Endothelial cell of umbilical vein (primary cell): ENCODE measurements at regions not wholly inside any gene's neighbourhood (a gene's known extent, or its start where the extent isn't known, plus 50 kb on each side); places are given as distances from the start of the nearest gene placed in this dataset.

Source experiments
- BruUV-seq: library from RNA; stranded (reverse); fragments of 400-500 nt; replicated peaks from 2 replicates; lab custom pipeline; 2021; lab: Mats Ljungman, UMichigan
- CTCF ChIA-PET: fragments of 300-600, 350-600 bp; sonication (Branson Sonifier 250); formaldehyde crosslinking; loops from one replicate; lab custom pipeline; 2021; ENCODE audit warnings: antibody characterized with exemption, inconsistent platforms; lab: Charles Lee
- POLR2A ChIA-PET: fragments of 300-600, 350-600 bp; sonication (Branson Sonifier 250); formaldehyde crosslinking; loops from one replicate; lab custom pipeline; 2021; ENCODE audit warnings: antibody characterized with exemption, inconsistent platforms; lab: Charles Lee
- DNase-seq: peaks from one replicate; pipeline ENCODE4 v3.0.0-alpha.2; 2011; ENCODE audit warnings: low read depth, low spot score
- FAIRE-seq: peaks from 2 replicates; lab custom pipeline; 2011; peaks lifted over from hg19 to GRCh38; lab: Jason Lieb, UNC
- H2AFZ ChIP-seq: 2 replicates; pipeline ENCODE4 v1.6.0; 2012; ENCODE audit warnings: low read depth, low read length, control low read depth, inconsistent platforms
- H3K27ac ChIP-seq: 2 replicates; pipeline ENCODE4 v1.5.1; 2011; ENCODE audit warnings: low read depth, mild to moderate bottlenecking, control low read depth, low read length, moderate library complexity; ENCODE audit not compliant: insufficient read depth
- H3K27me3 ChIP-seq, 2 experiments: 2 replicates each; pipeline versions ENCODE4 v1.6.0 to v1.6.1; 2011; ENCODE audit warnings: low read length in 2 of 2, mixed read lengths in 1 of 2; ENCODE audit not compliant: control insufficient read depth in 2 of 2, insufficient read depth in 2 of 2
- H3K36me3 ChIP-seq, 2 experiments: 2 replicates in 1 of 2; 3 replicates in 1 of 2; pipeline ENCODE4 v1.5.1; 2011; ENCODE audit warnings: low read length in 2 of 2, mild to moderate bottlenecking in 1 of 2, moderate library complexity in 1 of 2; ENCODE audit not compliant: control insufficient read depth in 2 of 2, insufficient read depth in 2 of 2; ENCODE audit errors: extremely low read depth in 1 of 2
- H3K4me1 ChIP-seq: 3 replicates; pipeline ENCODE4 v1.5.1; 2011; ENCODE audit warnings: mild to moderate bottlenecking, low read length; ENCODE audit not compliant: control insufficient read depth, insufficient read depth; ENCODE audit errors: extremely low read depth
- H3K4me2 ChIP-seq: 2 replicates; pipeline ENCODE4 v1.6.1; 2011; ENCODE audit warnings: low read length, control low read depth, mixed read lengths; ENCODE audit not compliant: insufficient read depth
- H3K4me3 ChIP-seq, 3 experiments: fragments of 200-600 bp in 1 of 3; sonication (generic), shearing (Covaris generic) in 1 of 3; replicated peaks in 1 of 3; 2 replicates each; pipeline ENCODE4 v1.5.1; 2011 to 2016; ENCODE audit warnings: control low read depth in 3 of 3, low read length in 3 of 3, mild to moderate bottlenecking in 2 of 3, inconsistent platforms in 1 of 3, low read depth in 1 of 3, moderate library complexity in 1 of 3; ENCODE audit not compliant: insufficient read depth in 1 of 3
- H3K79me2 ChIP-seq: 2 replicates; pipeline ENCODE4 v1.6.0; 2012; ENCODE audit warnings: low read length, inconsistent platforms; ENCODE audit not compliant: control insufficient read depth, insufficient read depth
- H3K9ac ChIP-seq: replicated peaks from 2 replicates; pipeline ENCODE3; 2011; ENCODE audit warnings: low read length, control low read depth; ENCODE audit not compliant: insufficient read depth; ENCODE audit errors: extremely low read depth
- H3K9me1 ChIP-seq: replicated peaks from 3 replicates; pipeline ENCODE4 v1.6.0; 2011; ENCODE audit warnings: mild to moderate bottlenecking, low read length; ENCODE audit not compliant: control insufficient read depth, insufficient read depth; ENCODE audit errors: extremely low read depth
- H3K9me3 ChIP-seq: replicated peaks from 2 replicates; pipeline ENCODE4 v1.5.1; 2012; ENCODE audit warnings: low read length, inconsistent platforms; ENCODE audit not compliant: control insufficient read depth, insufficient read depth
- H4K20me1 ChIP-seq: replicated peaks from 2 replicates; pipeline ENCODE3; 2011; ENCODE audit warnings: mild to moderate bottlenecking, low read length; ENCODE audit not compliant: control insufficient read depth, insufficient read depth; ENCODE audit errors: extremely low read depth
- EZH2 ChIP-seq: IDR thresholded peaks from 2 replicates; pipeline ENCODE4 v1.6.1; 2012; ENCODE audit warnings: borderline replicate concordance, low read depth, mild to moderate bottlenecking, moderate library complexity, low read length, inconsistent platforms; ENCODE audit not compliant: severe bottlenecking
- FOS ChIP-seq: IDR thresholded peaks from 2 replicates; pipeline ENCODE4 v1.6.1; 2011; ENCODE audit warnings: mild to moderate bottlenecking, low read length, moderate library complexity, borderline replicate concordance; ENCODE audit not compliant: insufficient read depth
- GATA2 ChIP-seq: IDR thresholded peaks from 2 replicates; pipeline ENCODE4 v1.7.0; 2011; ENCODE audit warnings: low read depth, mild to moderate bottlenecking, moderate library complexity, mixed read lengths, low read length; ENCODE audit not compliant: insufficient read length, insufficient read depth
- JUN ChIP-seq: IDR thresholded peaks from 2 replicates; pipeline ENCODE4 v1.6.1; 2011; ENCODE audit warnings: borderline replicate concordance, low read depth; ENCODE audit not compliant: insufficient read length, insufficient read depth
- MYC ChIP-seq: IDR thresholded peaks from one replicate; pipeline ENCODE4 v1.6.1; 2011; ENCODE audit warnings: mild to moderate bottlenecking, low read depth, low read length
- POLR2A ChIP-seq: IDR thresholded peaks from 2 replicates; pipeline ENCODE4 v1.6.1; 2012; ENCODE audit warnings: low read depth, mild to moderate bottlenecking, control low read depth, low read length
- POLR2AphosphoS5 ChIP-seq: IDR thresholded peaks from 2 replicates; pipeline ENCODE4 v1.6.1; 2012; ENCODE audit warnings: low read depth, mild to moderate bottlenecking, control low read depth, low read length, moderate library complexity; ENCODE audit not compliant: insufficient read depth
- dilution Hi-C: fragments of 300-500 bp; cut with MboI; formaldehyde crosslinking; loops from one replicate; pipeline ENCODE4 v1.15.0; 2019; ENCODE audit warnings: low sequenced_read_pairs; ENCODE audit not compliant: extremely low pct_ligation_motif_present
- intact Hi-C: fragments of 100-400 bp; cut with micrococcal nuclease; formaldehyde crosslinking; loops from one replicate; pipeline ENCODE4 v1.10.0; 2022
- TF ChIP-seq, protein P1 (sequence below): IDR thresholded peaks from 2 replicates; pipeline ENCODE4 v1.6.1; 2011; ENCODE audit not compliant: insufficient read depth, insufficient read length
- TF ChIP-seq, protein P2 (sequence below), 2 donors: IDR thresholded peaks; 1 replicate in 1 of 2; 2 replicates in 1 of 2; pipeline ENCODE4 v1.5.1; 2011; ENCODE audit warnings: low read length in 2 of 2, mild to moderate bottlenecking in 2 of 2, moderate library complexity in 2 of 2, control low read depth in 1 of 2, inconsistent platforms in 1 of 2, low read depth in 1 of 2; ENCODE audit not compliant: insufficient read depth in 1 of 2; ENCODE audit errors: extremely low read depth in 1 of 2

DNA sequence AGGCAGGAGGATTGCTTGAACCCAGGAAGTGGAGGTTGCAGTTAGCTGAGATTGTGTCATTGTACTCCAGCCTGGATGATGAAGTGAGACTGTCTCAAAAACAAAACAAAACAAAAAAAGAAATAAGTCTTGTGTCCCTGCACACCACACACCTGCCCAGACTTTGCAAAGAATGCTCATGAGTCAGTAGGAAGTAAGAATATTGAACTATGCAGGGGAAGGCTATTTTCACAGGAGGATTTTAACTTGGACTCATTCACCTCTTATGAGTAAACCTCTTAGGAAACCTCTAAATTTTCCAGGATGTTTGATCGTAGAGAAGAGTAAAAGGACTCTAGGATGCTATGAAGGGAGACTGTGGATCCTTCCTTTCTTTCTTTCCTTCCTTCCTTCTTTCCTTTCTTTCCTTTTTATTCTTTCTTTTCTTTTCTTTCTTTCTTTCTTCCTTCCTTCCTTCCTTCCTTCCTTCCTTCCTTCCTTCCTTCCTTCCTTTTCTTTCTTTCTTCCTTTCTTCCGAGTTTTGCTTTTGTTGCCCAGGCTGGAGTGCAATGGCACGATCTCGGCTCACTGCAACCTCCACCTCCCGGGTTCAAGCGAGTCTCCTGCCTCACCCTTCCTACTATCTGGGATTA is 96.7 kb upstream of the CLINT1 start:
- TF ChIP-seq GATA2: no peak
- no peak for TF ChIP-seq EZH2
- TF ChIP-seq, protein P1, sequence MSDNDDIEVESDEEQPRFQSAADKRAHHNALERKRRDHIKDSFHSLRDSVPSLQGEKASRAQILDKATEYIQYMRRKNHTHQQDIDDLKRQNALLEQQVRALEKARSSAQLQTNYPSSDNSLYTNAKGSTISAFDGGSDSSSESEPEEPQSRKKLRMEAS: no peak
- TF ChIP-seq FOS: no peak
- no peak for TF ChIP-seq MYC
- TF ChIP-seq, protein P2, sequence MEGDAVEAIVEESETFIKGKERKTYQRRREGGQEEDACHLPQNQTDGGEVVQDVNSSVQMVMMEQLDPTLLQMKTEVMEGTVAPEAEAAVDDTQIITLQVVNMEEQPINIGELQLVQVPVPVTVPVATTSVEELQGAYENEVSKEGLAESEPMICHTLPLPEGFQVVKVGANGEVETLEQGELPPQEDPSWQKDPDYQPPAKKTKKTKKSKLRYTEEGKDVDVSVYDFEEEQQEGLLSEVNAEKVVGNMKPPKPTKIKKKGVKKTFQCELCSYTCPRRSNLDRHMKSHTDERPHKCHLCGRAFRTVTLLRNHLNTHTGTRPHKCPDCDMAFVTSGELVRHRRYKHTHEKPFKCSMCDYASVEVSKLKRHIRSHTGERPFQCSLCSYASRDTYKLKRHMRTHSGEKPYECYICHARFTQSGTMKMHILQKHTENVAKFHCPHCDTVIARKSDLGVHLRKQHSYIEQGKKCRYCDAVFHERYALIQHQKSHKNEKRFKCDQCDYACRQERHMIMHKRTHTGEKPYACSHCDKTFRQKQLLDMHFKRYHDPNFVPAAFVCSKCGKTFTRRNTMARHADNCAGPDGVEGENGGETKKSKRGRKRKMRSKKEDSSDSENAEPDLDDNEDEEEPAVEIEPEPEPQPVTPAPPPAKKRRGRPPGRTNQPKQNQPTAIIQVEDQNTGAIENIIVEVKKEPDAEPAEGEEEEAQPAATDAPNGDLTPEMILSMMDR (IDR thresholded peaks at IDR 0.05; ENCODE audit: extremely low read depth in 1 of 2, insufficient read depth in 1 of 2, low read depth in 1 of 2, low read length in 2 of 2): no peak
- TF ChIP-seq POLR2A: no peak
- no peak for TF ChIP-seq POLR2AphosphoS5
- no peak for TF ChIP-seq JUN
- no peak overlapping the region for H3K9ac ChIP-seq
- no peaks in the 10 kb centered on the region for H3K27me3 ChIP-seq
- H3K27ac ChIP-seq: no peak overlapping the region
- H3K4me2 ChIP-seq: no peak overlapping the region
- no peaks in the 10 kb centered on the region for H4K20me1 ChIP-seq
- dilution Hi-C loops (no loop called here), intact Hi-C loops (no loop called here)
- no peak for FAIRE-seq
- no peaks in the 10 kb centered on the region for H3K36me3 ChIP-seq
- DNase-seq: no peak
- CTCF ChIA-PET: no interaction called here
- no peak overlapping the region for H2AFZ ChIP-seq
- BruUV-seq: no TSS peak
- H3K9me1 ChIP-seq: no peaks in the 10 kb centered on the region
- H3K4me1 ChIP-seq: no peaks in the 10 kb centered on the region
- no peaks in the 10 kb centered on the region for H3K79me2 ChIP-seq
- H3K9me3 ChIP-seq: no peaks in the 10 kb centered on the region
- H3K4me3 ChIP-seq: no peak overlapping the region
- POLR2A ChIA-PET: no interaction called here
